Sigmoid colon (tissue), 4 donors: ENCODE measurements at regions not wholly inside any gene's neighbourhood (a gene's known extent, or its start where the extent isn't known, plus 50 kb on each side); places are given as distances from the start of the nearest gene placed in this dataset.

Experiments
- CTCF ChIP-seq, 4 experiments: fragments of 450-650 bp in 3 of 4; fragments of 200-600 bp in 1 of 4; IDR thresholded peaks; one replicate each; pipeline ENCODE4 v1.5.1; 2016 to 2019; ENCODE audit warnings: antibody characterized with exemption in 4 of 4, mild to moderate bottlenecking in 3 of 4, moderate library complexity in 2 of 4
- EP300 ChIP-seq, 4 donors: sonication (generic); formaldehyde crosslinking; IDR thresholded peaks; one replicate each; pipeline ENCODE4 v1.6.1; 2017; ENCODE audit warnings: antibody characterized with exemption in 4 of 4
- POLR2A ChIP-seq, 2 donors: fragments of 450-650 bp; IDR thresholded peaks; one replicate each; pipeline ENCODE4 v1.6.1; 2016; ENCODE audit warnings: antibody characterized with exemption in 2 of 2, mild to moderate bottlenecking in 2 of 2, moderate library complexity in 2 of 2
- POLR2AphosphoS5 ChIP-seq, 4 donors: sonication (generic); formaldehyde crosslinking; IDR thresholded peaks; one replicate each; pipeline ENCODE4 v1.6.1; 2017; ENCODE audit warnings: antibody characterized with exemption in 4 of 4

GRCh38 chr9:115999498-115999897, 154.1 kb upstream of the PAPPA start:
- TF ChIP-seq CTCF (IDR thresholded peaks at IDR 0.05) (no peak), POLR2AphosphoS5 (IDR thresholded peaks at IDR 0.05) (no peak), POLR2A (IDR thresholded peaks at IDR 0.05) (no peak), EP300 (IDR thresholded peaks at IDR 0.05) (no peak)
